ENCODE measurements at regions not wholly inside any gene's neighbourhood (a gene's known extent, or its start where the extent isn't known, plus 50 kb on each side); places are given as distances from the start of the nearest gene placed in this dataset.
"Not testable (repeated sequence)": the region's sequence is repeated elsewhere in the genome, so short reads cannot be mapped to it uniquely, and the experiment has no call there.

DNA sequence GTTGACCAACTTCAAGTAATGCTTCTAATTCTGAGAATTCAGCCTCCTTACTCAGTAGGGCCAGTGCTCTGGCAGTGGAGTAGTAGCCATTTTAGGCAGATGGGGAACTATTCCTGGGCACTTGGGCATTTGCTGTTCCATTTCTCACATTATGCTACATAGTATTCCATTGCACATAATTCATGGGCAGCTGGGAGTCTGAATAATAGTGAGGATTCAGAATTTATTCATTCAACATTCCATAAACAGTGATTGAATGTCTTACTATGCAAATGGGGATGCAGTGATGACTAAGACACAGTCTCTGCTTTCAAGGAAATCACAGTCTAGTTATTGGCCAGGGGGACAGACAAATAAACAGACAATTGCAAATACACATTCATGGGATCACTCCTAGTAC lies 301.0 kb upstream of the KCNN2 start:
- no peak for DNase-seq

GRCh38 chr5:114062932-114063867 lies 298.7 kb upstream of the KCNN2 start:
- no peak for DNase-seq

GRCh38 chr5:114065912-114066311 lies 296.0 kb upstream of the KCNN2 start:
- no peak for DNase-seq

DNA sequence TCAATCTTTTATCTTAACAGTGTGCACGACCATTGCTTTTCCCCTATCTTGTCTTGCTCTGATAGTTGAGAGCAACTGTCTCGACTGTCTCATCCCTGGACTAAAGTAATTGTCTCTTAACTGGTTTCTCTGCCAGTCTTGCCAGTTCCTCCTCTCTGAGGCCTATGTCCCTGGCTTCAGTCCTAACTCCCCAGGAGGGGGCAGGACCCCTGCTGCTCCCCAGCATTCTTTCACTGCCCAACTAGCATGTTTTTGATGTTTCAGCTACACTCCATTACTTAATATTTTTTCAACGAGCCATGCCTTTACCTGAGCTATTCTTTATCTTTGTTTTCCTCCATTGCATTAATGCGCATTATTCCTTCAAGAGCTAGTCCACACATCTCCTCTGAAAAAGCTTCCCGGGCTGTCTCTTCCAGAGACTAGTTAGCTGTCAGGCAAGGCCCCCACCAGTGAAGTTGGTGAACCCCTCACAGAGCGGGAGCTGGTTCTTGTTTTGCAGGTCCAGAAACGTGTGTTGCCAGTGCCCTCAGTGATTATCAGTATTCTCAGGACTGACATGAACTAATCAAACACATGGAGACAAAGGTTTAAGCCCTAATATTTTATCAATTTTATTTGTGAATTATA lies 291.7 kb upstream of the KCNN2 start:
- DNase-seq: no peak

DNA sequence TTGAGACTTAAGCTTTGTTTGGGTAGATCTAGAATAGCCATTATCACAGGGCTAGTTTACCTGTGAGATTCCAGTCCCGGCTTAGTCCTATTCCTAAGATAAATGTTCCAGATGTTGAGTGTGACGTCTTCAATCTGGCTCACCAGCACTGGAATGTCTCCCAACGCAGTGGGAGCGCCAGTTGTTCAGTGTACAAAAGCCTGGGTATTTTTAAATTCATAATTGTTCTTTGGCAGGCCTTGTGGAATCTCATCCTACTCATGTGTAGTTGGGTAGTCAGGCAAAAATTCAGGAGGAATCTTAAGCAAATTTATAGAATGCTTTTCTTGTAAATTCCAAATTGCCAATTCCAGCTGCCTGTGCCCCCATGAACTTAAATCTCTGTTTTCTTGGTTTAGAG lies 272.6 kb upstream of the KCNN2 start:
- no peak for DNase-seq

GRCh38 chr5:114097570-114097969 lies 264.3 kb upstream of the KCNN2 start:
- no peak for DNase-seq

GRCh38 chr5:114099161-114099560 lies 262.7 kb upstream of the KCNN2 start:
- no peak for DNase-seq

DNA sequence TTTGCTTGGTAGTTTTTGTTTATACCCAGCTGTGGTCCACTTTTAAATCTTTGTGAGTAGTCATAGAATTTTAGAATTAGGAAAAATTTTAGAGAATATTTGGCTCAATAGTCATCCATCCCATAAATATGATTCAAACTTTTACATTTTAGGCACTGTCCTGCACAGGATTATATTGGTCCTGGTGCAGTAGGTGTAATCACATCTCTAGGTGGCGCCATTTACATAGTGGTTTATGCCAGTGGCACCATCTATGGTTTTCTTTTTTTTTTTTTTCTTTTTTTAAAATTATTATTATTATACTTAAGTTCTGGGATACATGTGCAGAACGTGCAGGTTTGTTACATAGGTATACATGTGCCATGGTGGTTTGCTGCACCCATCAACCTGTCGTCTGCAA lies 260.7 kb upstream of the KCNN2 start:
- no peak for DNase-seq

DNA sequence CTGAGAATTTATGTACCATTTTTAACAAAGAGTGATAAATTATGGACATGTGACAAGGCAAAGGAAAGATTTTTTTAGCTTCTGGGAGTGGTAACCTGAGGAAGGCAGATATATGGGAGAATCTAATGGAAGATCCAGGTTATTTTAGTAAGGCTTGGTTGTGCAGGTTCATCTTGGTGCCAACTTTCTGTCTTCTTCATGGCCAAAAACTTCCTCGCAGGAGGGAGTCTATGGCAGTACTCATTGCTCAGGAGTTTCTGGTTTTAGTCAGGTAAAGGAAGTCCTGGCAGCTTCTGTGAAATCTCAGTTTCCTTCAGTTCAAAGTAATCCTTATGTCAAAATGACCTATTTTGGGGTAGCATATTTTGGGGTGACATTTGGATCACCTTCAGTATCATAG lies 248.3 kb upstream of the KCNN2 start:
- DNase-seq: no peak

- no peak for DNase-seq
These were observed 244.9 kb upstream of the KCNN2 start for GRCh38 chr5:114116981-114117380.

- no peak for DNase-seq
These were observed 243.4 kb upstream of the KCNN2 start for GRCh38 chr5:114118511-114118910.

DNA sequence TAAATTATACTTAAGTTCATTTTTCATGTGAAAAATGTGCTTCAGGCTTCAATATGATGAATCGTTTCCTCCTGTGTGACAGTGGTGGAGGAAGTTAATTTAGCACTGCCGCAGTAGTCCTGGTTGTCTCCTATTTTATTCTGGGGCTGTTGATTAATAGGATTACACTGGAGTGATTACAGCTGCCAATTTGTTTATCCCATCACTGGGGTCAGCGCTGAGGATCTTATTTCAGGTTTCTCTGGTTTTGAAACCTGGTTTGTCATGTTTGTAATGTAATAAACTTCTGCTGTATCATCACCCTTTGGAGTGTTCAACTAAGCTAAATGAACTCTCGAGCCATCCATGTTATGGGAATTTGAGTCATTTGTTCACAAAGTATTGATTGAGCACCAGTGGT lies 241.7 kb upstream of the KCNN2 start:
- no peak for DNase-seq

DNA sequence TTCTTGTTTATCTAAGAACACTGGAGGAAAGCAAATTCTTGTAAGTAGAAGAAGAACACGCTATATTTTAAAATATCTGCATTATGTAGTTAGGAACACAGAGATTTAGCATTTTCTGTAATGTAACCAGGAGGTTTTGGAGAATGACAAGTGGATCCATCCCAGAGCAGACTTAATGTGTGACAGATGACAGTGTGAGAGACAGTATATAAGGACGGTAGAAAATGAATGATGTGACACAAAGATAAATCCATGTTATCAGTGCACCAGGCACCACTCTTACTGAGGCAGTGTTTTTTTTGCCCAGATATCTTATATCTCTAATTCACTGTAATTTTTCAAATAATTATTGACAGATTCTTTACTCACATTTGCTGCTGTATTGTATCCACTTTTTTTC lies 239.0 kb upstream of the KCNN2 start:
- DNase-seq: no peak

DNA sequence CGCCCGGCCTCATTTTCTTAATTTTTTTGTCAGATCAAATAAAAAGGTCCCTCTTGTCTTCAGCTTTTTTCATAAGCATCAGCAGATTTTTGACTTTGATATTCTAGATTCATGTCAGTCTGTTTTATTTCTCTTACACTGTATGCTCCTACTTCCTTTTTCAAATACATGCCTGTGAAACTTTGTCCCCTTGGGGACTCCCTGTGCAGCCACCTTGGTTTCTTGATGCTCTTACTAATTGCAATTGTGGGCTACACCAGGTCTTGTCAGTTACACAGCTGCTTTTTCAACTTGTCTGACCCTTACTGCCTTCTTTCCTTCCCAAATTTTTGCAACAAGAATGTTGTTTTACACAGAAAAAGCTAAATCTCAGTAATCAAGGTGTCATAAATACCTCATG lies 238.2 kb upstream of the KCNN2 start:
- no peak for DNase-seq

DNA sequence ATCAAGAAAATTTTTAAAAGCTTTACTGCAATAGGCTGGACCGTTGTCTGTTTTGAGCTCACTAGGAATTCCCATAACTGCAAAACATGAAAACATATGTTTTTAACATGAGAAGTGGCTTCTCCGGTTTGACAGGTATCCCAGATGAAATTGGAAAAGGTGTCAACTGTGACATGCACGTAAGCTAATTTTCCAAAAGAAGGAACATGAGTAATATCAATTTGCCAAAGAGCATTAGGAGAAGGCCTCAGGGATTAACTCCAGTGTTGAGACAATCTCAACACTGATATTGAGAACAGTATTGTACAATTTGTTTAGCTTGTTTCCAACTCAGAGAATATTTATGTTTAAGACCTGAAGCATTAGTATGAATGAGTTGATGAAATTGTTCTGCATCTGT lies 215.5 kb upstream of the KCNN2 start:
- DNase-seq: no peak

DNA sequence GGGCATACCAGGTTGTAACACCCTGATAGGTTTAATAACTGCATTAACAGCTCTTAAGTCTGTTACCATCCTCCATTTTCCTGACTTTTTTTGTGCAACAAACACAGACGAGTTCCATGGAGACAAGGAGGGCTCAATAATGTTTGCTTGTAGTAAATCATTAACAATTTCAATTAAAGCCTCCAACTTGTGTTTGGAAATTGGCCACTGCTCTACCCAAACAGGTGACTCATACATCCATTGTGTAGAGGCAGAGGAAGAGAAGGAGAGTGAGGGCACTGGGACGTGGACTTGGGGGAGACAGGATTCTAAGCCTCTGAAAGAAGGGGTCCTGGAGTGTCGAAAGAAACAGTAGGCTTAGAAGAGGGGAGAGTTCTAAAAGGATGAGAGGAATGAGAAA lies 213.6 kb upstream of the KCNN2 start:
- DNase-seq: no peak

DNA sequence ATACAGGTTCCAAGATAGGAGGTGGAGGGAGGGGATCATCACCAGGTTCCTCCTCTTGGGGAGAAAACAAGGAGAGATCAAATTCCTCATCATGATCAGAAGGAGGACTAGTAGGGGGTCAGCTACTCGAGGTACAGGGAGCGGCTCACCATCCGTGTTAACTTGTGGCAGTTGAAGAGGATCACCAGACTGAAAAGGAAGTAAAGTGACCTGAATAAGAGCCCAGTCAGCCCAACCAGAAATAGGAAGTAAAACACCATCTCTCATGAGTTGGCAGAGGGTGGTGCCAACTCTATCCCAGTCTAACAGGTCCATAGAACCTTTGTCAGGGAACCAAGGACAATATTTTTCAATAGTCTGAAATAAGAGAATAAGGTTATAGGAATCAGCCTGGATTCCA lies 213.1 kb upstream of the KCNN2 start:
- DNase-seq: not testable (repeated sequence)

DNA sequence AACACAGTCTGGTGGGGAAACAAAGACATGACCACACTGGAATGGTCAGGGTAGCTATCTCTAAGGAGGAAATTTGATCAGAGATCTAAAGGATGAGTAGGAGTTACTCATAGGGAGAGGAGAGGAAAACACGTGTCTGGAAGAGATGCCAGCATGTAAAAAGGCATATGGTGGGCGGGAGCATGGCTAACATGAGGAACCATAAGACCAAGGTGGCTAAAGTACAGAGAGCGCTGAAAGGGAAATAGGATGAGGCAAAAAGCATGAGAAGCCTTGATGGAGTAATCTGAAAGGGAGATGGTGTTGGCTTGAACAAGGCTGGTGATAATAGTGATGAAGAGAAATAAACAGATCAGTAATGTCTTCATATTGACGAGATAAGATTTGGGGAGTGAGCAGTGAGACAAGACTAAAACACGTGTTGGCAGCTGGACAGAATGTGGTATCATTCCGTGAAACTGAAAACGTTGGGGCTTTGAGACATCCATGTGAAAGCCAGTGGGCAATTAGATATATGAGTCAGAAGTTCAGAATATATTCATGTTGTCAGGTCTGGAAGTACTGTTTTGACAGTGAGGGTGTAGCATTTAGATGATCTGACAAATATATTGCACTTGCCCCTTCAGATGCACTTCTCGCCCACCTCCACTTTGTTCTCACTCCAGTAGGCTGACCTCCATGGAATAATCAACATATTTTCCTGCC lies 209.1 kb upstream of the KCNN2 start:
- no peak for DNase-seq

GRCh38 chr5:114153392-114153791 lies 208.5 kb upstream of the KCNN2 start:
- no peak for DNase-seq

GRCh38 chr5:114153833-114154232 lies 208.0 kb upstream of the KCNN2 start:
- no peak for DNase-seq

- DNase-seq: no peak
These were observed 195.8 kb upstream of the KCNN2 start for GRCh38 chr5:114166081-114166480.

GRCh38 chr5:114174131-114174530 lies 187.7 kb upstream of the KCNN2 start:
- DNase-seq: no peak

DNA sequence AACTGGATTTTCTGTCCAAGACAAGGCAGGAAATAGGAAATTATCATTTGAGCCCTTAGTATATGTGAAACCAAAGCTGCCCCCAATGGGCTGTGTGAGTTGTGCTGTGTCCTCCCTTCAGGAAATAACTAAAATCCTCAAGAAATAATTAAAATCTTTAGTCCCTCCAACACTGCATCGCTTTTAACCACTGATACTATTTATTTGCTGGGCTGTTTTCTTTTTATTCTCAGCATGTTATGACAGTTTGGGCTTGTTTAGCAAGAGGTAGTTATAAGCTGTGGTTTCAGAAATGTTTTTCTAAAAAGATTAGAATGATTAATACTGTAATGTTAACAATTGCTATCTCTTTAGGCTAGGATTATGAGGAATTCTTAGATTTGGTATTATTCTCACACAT lies 187.0 kb upstream of the KCNN2 start:
- no peak for DNase-seq

GRCh38 chr5:114176356-114176755 lies 185.5 kb upstream of the KCNN2 start:
- DNase-seq: no peak

All from activated CD8-positive, alpha-beta memory T cell treated with anti-CD3 and anti-CD28 coated beads, Interleukin-2, amount 50 U/mL, for 4 hours (primary cell).